H1 (cell line): ENCODE measurements at regions not wholly inside any gene's neighbourhood (a gene's known extent, or its start where the extent isn't known, plus 50 kb on each side); places are given as distances from the start of the nearest gene placed in this dataset.

Experiments used
- CTCF ChIA-PET: fragments of 300-600 bp; sonication (Branson Sonifier 250); formaldehyde crosslinking; loops from one replicate; lab custom pipeline; 2021; ENCODE audit not compliant: partially characterized antibody; lab: Charles Lee
- POLR2A ChIA-PET: fragments of 300-600 bp; sonication (Branson Sonifier 250); formaldehyde crosslinking; loops from one replicate; lab custom pipeline; 2021; ENCODE audit warnings: inconsistent platforms; ENCODE audit not compliant: partially characterized antibody; lab: Charles Lee
- DNase-seq, 2 experiments: peaks; one replicate each; pipeline versions ENCODE4 v3.0.0 to v3.0.0-alpha.2; 2010 to 2022; ENCODE audit warnings: low spot score in 2 of 2, low read depth in 1 of 2, mixed read lengths in 1 of 2
- FAIRE-seq: peaks from 2 replicates; lab custom pipeline; 2011; peaks lifted over from hg19 to GRCh38; lab: Jason Lieb, UNC
- H2AFZ ChIP-seq: 2 replicates; pipeline ENCODE4 v1.8.1; 2012; ENCODE audit warnings: low read length, inconsistent platforms
- H2AK5ac ChIP-seq: 2 replicates; pipeline ENCODE4 v1.6.1; 2013; ENCODE audit warnings: low read depth, low read length
- H2BK120ac ChIP-seq: replicated peaks from 2 replicates; pipeline ENCODE3; 2013; ENCODE audit warnings: low read depth, low read length, inconsistent platforms
- H2BK12ac ChIP-seq: 2 replicates; pipeline ENCODE4 v1.6.1; 2013; ENCODE audit warnings: low read depth, low read length
- H2BK15ac ChIP-seq: 2 replicates; pipeline ENCODE4 v1.6.1; 2013; ENCODE audit warnings: low read length
- H2BK20ac ChIP-seq: 2 replicates; pipeline ENCODE4 v1.6.1; 2013; ENCODE audit warnings: low read length
- H2BK5ac ChIP-seq: 2 replicates; pipeline ENCODE4 v1.6.1; 2013; ENCODE audit warnings: low read depth, low read length
- H3K14ac ChIP-seq: 2 replicates; pipeline ENCODE4 v1.6.1; 2013; ENCODE audit warnings: inconsistent platforms; ENCODE audit not compliant: insufficient read length
- H3K18ac ChIP-seq: 2 replicates; pipeline ENCODE4 v1.6.1; 2013; ENCODE audit warnings: low read length; ENCODE audit errors: extremely low read depth
- H3K23ac ChIP-seq: 2 replicates; pipeline ENCODE4 v1.6.1; 2013; ENCODE audit warnings: inconsistent platforms; ENCODE audit not compliant: insufficient read length
- H3K23me2 ChIP-seq: 2 replicates; pipeline ENCODE4 v1.6.1; 2013; ENCODE audit warnings: low read depth, low read length
- H3K27ac ChIP-seq: 2 replicates; pipeline ENCODE4 v1.6.1; 2011; ENCODE audit warnings: low read depth, low read length, inconsistent platforms
- H3K27me3 ChIP-seq, 4 experiments: replicated peaks in 1 of 4; 1 replicate in 1 of 4; 2 replicates in 3 of 4; pipeline versions ENCODE4 v1.6.1 to v1.8.1; 2011 to 2013; ENCODE audit warnings: low read length in 3 of 4, mild to moderate bottlenecking in 3 of 4, inconsistent platforms in 2 of 4, mixed read lengths in 2 of 4, moderate library complexity in 1 of 4; ENCODE audit not compliant: control insufficient read depth in 3 of 4, insufficient read depth in 3 of 4; ENCODE audit errors: extremely low read depth in 1 of 4
- H3K36me3 ChIP-seq, 4 experiments: 2 replicates each; pipeline versions ENCODE4 v1.6.1 to v1.8.1; 2011 to 2013; ENCODE audit warnings: mild to moderate bottlenecking in 4 of 4, low read length in 3 of 4, moderate library complexity in 2 of 4, control low read depth in 1 of 4, inconsistent platforms in 1 of 4; ENCODE audit not compliant: insufficient read depth in 4 of 4, control insufficient read depth in 2 of 4
- H3K4ac ChIP-seq: replicated peaks from 2 replicates; pipeline ENCODE3; 2013; ENCODE audit warnings: low read length, low read depth, mixed read lengths, inconsistent platforms; ENCODE audit not compliant: insufficient read length
- H3K4me1 ChIP-seq, 4 experiments: replicated peaks in 1 of 4; 1 replicate in 1 of 4; 2 replicates in 3 of 4; pipeline versions ENCODE4 v1.6.1 to v1.8.1; 2011 to 2013; ENCODE audit warnings: low read length in 3 of 4, inconsistent platforms in 2 of 4, mixed read lengths in 1 of 4; ENCODE audit not compliant: insufficient read depth in 4 of 4, control insufficient read depth in 3 of 4
- H3K4me2 ChIP-seq, 2 experiments: 2 replicates each; pipeline versions ENCODE4 v1.6.1 to v1.8.1; 2011 to 2013; ENCODE audit warnings: low read depth in 2 of 2, low read length in 2 of 2, control low read depth in 1 of 2, inconsistent platforms in 1 of 2, mild to moderate bottlenecking in 1 of 2; ENCODE audit not compliant: insufficient read depth in 1 of 2
- H3K4me3 ChIP-seq, 4 experiments: fragments of 200-600, 300-600 bp in 1 of 4; sonication (generic), shearing (Covaris generic), sonication (Bioruptor Twin) in 1 of 4; 2 replicates each; pipeline versions ENCODE4 v1.5.1 to v1.8.1; 2011 to 2016; ENCODE audit warnings: low read length in 4 of 4, low read depth in 3 of 4, control low read depth in 2 of 4, inconsistent platforms in 2 of 4, mild to moderate bottlenecking in 2 of 4, mixed read lengths in 1 of 4, moderate library complexity in 1 of 4; ENCODE audit not compliant: insufficient read depth in 2 of 4; ENCODE audit errors: extremely low read depth in 1 of 4
- H3K56ac ChIP-seq: replicated peaks from 2 replicates; pipeline ENCODE3; 2013; ENCODE audit warnings: low read depth, mild to moderate bottlenecking, mixed read lengths, low read length, inconsistent platforms; ENCODE audit not compliant: insufficient read length
- H3K79me1 ChIP-seq: 2 replicates; pipeline ENCODE4 v1.6.1; 2013; ENCODE audit warnings: low read depth, low read length, control low read depth
- H3K79me2 ChIP-seq, 2 experiments: 2 replicates each; pipeline versions ENCODE4 v1.6.1 to v1.8.1; 2012 to 2013; ENCODE audit warnings: low read length in 2 of 2, mild to moderate bottlenecking in 2 of 2, inconsistent platforms in 1 of 2; ENCODE audit not compliant: insufficient read depth in 2 of 2, control insufficient read depth in 1 of 2
- H3K9ac ChIP-seq, 4 experiments: replicated peaks in 1 of 4; 1 replicate in 1 of 4; 2 replicates in 3 of 4; pipeline versions ENCODE4 v1.6.1 to v1.8.1; 2011 to 2013; ENCODE audit warnings: low read depth in 3 of 4, low read length in 3 of 4, control low read depth in 2 of 4, mild to moderate bottlenecking in 2 of 4, moderate library complexity in 2 of 4, inconsistent platforms in 1 of 4; ENCODE audit errors: extremely low read depth in 1 of 4
- H3K9me3 ChIP-seq, 2 experiments: 2 replicates each; pipeline versions ENCODE4 v1.6.1 to v1.8.1; 2012 to 2013; ENCODE audit warnings: mild to moderate bottlenecking in 2 of 2, moderate library complexity in 2 of 2, control low read depth in 1 of 2, inconsistent platforms in 1 of 2, low read depth in 1 of 2, low read length in 1 of 2, mixed read lengths in 1 of 2; ENCODE audit not compliant: insufficient read depth in 2 of 2
- H4K20me1 ChIP-seq, 2 experiments: replicated peaks in 1 of 2; 2 replicates each; pipeline versions ENCODE3 to v1.8.1; 2011 to 2013; ENCODE audit warnings: inconsistent platforms in 2 of 2, low read length in 2 of 2, mild to moderate bottlenecking in 1 of 2; ENCODE audit not compliant: insufficient read depth in 2 of 2, control insufficient read depth in 1 of 2
- H4K5ac ChIP-seq: 2 replicates; pipeline ENCODE4 v1.6.1; 2013; ENCODE audit warnings: low read length, low read depth, mixed read lengths, inconsistent platforms; ENCODE audit not compliant: insufficient read length
- H4K8ac ChIP-seq: 2 replicates; pipeline ENCODE4 v1.8.0; 2013; ENCODE audit warnings: mild to moderate bottlenecking, moderate library complexity, low read length, inconsistent platforms; ENCODE audit not compliant: insufficient read depth; ENCODE audit errors: extremely low read depth
- H4K91ac ChIP-seq: replicated peaks from 2 replicates; pipeline ENCODE3; 2013; ENCODE audit warnings: low read length, mixed read lengths, inconsistent platforms; ENCODE audit not compliant: insufficient read length
- CBX5 ChIP-seq: fragments of 300-800, 300-1000 bp; sonication (generic); IDR thresholded peaks from 2 replicates; pipeline ENCODE4 v1.7.1; 2016; ENCODE audit warnings: antibody characterized with exemption, low read length, low read depth
- NRF1 ChIP-seq: IDR thresholded peaks from 2 replicates; pipeline ENCODE4 v1.6.1; 2011; ENCODE audit warnings: mild to moderate bottlenecking, low read depth, low read length, improper control_type of control experiment
- POLR2AphosphoS5 ChIP-seq: IDR thresholded peaks from 2 replicates; pipeline ENCODE4 v1.6.1; 2011; ENCODE audit warnings: low read depth, low read length
- SP1 ChIP-seq: IDR thresholded peaks from 2 replicates; pipeline ENCODE4 v1.6.1; 2011; ENCODE audit warnings: low read depth, low read length
- SP2 ChIP-seq: IDR thresholded peaks from 2 replicates; pipeline ENCODE4 v1.6.1; 2012; ENCODE audit warnings: mild to moderate bottlenecking, low read length, inconsistent platforms
- SUZ12 ChIP-seq: fragments of 200-600 bp; sonication (generic); IDR thresholded peaks from 2 replicates; pipeline ENCODE4 v1.6.1; 2012; ENCODE audit warnings: mild to moderate bottlenecking, inconsistent platforms, low read length, moderate library complexity, mixed read lengths
- TEAD4 ChIP-seq: IDR thresholded peaks from 2 replicates; pipeline ENCODE4 v1.6.1; 2012; ENCODE audit warnings: low read depth, low read length, inconsistent platforms, mixed read lengths
- WGBS, 2 experiments: shearing (Covaris generic) in 1 of 2; methylation state at CpG; one replicate each; pipeline versions ENCODE4 v1.1.6 to v1.1.7; 2013 to 2015; ENCODE audit warnings: low lambda C conversion rate in 2 of 2, mixed read lengths in 2 of 2, inconsistent platforms in 1 of 2, low coverage in 1 of 2, missing lambda C conversion rate in 1 of 2; ENCODE audit not compliant: insufficient replicate concordance in 2 of 2, insufficient coverage in 1 of 2, insufficient read length in 1 of 2; ENCODE audit errors: extremely low coverage in 1 of 2, missing lambda C conversion rate in 1 of 2; 5-methylcytosine and 5-hydroxymethylcytosine counted together

DNA sequence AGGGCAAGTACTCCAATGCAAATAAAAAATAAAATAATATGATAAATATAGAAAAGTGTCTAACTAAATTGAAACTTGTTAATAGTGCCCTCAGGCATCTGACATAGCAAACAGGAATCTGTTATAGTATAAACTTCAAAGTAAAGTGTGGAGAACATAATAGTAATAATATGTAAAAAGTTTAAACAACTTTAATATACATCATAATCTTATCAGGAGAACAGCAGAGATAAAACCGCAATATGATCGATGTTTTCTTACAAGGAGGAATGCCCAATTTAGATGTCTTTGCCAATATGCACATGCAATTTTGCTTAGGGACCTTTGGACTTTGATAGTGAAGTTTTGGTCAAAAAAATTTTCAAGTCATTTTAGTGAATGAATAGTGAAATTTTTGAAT lies 514.8 kb upstream of the IMPG1 start:
- H2BK15ac ChIP-seq: no peak overlapping the region
- no peaks in the 10 kb centered on the region for H3K23me2 ChIP-seq
- no peak overlapping the region for H4K5ac ChIP-seq
- no peak overlapping the region for H2BK12ac ChIP-seq
- DNase-seq (no peak), FAIRE-seq (no peak)
- no peak overlapping the region for H2AFZ ChIP-seq
- H3K4me1 ChIP-seq: no peaks in the 10 kb centered on the region
- H2BK5ac ChIP-seq: no peak overlapping the region
- no peak overlapping the region for H3K56ac ChIP-seq
- no peak overlapping the region for H3K4me3 ChIP-seq
- no peak overlapping the region for H3K9ac ChIP-seq
- TF ChIP-seq POLR2AphosphoS5 (no peak), NRF1 (no peak), CBX5 (no peak), SP2 (no peak), SUZ12 (no peak), TEAD4 (no peak), SP1 (no peak)
- H3K4me2 ChIP-seq: no peak overlapping the region
- no peaks in the 10 kb centered on the region for H3K27me3 ChIP-seq
- ChIA-PET POLR2A (no interaction called here), CTCF (no interaction called here)
- no peaks in the 10 kb centered on the region for H3K79me1 ChIP-seq
- no peaks in the 10 kb centered on the region; a peak in 1 of 4 replicates for H3K9me3 ChIP-seq
- no peak overlapping the region for H4K8ac ChIP-seq
- no peak overlapping the region for H3K23ac ChIP-seq
- 63% methylated on average over 2 of the region's 2 CpGs; no CpG with 5 or more reads in 1 of the 2 experiments for WGBS, 2 experiments
- H3K18ac ChIP-seq: no peak overlapping the region
- H4K20me1 ChIP-seq: peaks cover 0 to under 1% of the 10 kb centered on the region in 2 experiments
- no peak overlapping the region for H2AK5ac ChIP-seq
- no peak overlapping the region for H2BK20ac ChIP-seq
- H4K91ac ChIP-seq: no peak overlapping the region
- H3K36me3 ChIP-seq: peaks cover 0 to 11% (median 2%) of the 10 kb centered on the region in 4 experiments; a peak in 3 of 8 replicates
- no peak overlapping the region for H3K14ac ChIP-seq
- no peak overlapping the region for H3K27ac ChIP-seq
- H3K4ac ChIP-seq: no peak overlapping the region
- H2BK120ac ChIP-seq: no peak overlapping the region
- peaks cover 3 to 64% of the 10 kb centered on the region in 2 experiments for H3K79me2 ChIP-seq
